GM21381 (cell line): ENCODE measurements at regions not wholly inside any gene's neighbourhood (a gene's known extent, or its start where the extent isn't known, plus 50 kb on each side); places are given as distances from the start of the nearest gene placed in this dataset.

ENCODE experiments used
- ATAC-seq: cut with Tn5 transposase; IDR thresholded peaks from one replicate; pipeline ENCODE4 v1.9.1; 2021; ENCODE audit warnings: mild to moderate bottlenecking, moderate library complexity; ENCODE audit not compliant: unreplicated experiment

DNA sequence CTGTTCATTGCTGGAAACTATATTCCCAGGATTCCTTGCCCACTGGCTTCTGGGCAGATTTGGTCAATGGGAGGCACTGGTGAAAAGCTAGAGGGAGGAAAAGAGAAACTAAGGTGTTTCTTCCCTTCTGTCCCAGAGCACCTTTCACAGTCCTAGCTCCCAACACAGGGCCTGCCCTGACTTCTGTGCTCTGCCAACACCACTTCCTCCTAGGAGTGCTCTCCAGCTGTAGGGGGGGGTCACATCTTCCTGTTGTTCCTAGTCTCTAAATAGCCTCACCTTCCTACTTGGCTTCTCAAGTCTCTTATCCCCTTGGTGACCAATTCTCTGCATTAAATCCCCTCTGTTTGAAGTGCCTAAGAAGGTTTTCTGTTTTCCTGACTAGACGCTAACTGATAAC, 115.4 kb downstream of the ADRB2 start:
- ATAC-seq, result no peak

GRCh38 chr5:148949841-148950470, 112.9 kb downstream of the SH3TC2 start:
- no peak for ATAC-seq

- no peak for ATAC-seq
Observed at GRCh38 chr5:148950471-148950863, 112.4 kb downstream of the SH3TC2 start.

- ATAC-seq, result no peak
Observed at GRCh38 chr5:148950892-148951291, 112.0 kb downstream of the SH3TC2 start.

GRCh38 chr5:148951612-148952011, 111.2 kb downstream of the SH3TC2 start:
- ATAC-seq, result no peak

DNA sequence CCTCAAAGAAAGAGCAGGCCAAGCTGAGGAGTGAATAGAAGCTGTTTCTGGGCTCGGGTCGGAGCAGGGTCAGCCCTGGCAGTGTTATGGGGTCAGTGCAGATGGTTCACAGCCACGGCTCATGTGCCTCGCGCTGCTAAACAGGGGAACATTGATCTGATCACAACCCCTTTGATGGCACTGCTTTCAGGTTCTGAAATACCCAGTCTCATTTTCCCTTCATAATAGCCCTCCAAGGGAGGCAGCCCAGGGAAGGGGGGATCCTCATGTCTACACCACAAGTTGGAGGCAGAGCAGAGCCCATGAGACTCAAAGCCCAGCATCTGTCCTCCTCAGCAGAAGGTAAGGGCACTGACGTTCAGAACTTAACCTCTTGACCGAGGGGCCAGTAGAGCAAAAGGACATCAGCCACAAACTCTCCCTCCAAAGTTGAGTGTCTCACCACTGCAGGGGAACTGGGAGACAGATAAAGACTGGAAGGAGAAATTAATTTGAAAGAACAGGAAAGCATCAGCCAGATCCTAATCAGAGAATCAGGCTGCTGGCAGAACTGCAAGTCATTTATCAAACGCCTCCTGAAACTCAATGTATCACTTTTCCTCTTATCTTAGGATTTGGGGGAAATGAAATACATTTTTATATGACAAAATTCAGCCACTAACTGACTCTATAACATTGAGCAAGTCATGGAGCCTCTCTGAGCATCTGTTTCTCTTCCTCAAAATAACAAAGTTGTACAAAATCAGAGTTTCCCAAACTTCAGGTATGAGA, 110.6 kb downstream of the SH3TC2 start:
- no peak for ATAC-seq

- ATAC-seq, result no peak
Observed at GRCh38 chr5:148953711-148954110, 109.2 kb downstream of the SH3TC2 start.
